GM23248 (cell line): ENCODE measurements at regions not wholly inside any gene's neighbourhood (a gene's known extent, or its start where the extent isn't known, plus 50 kb on each side); places are given as distances from the start of the nearest gene placed in this dataset.

Experiments used
- DNase-seq: peaks from one replicate; pipeline ENCODE4 v3.0.0-alpha.2; 2015
- H2AFZ ChIP-seq: fragments of 200-600 bp; sonication (generic); 2 replicates; pipeline ENCODE4 v1.6.1; 2016; ENCODE audit warnings: antibody characterized with exemption
- H3F3A ChIP-seq: fragments of 200-600 bp; sonication (generic); 2 replicates; pipeline ENCODE4 v1.6.1; 2016; ENCODE audit warnings: mild to moderate bottlenecking, antibody characterized with exemption, mixed run types; ENCODE audit not compliant: insufficient read depth
- H3K27ac ChIP-seq: fragments of 200-600 bp; sonication (generic); 2 replicates; pipeline ENCODE4 v1.5.1; 2016; ENCODE audit warnings: mild to moderate bottlenecking
- H3K27me3 ChIP-seq: fragments of 200-600 bp; sonication (generic); replicated peaks from 2 replicates; pipeline ENCODE4 v1.6.1; 2016; ENCODE audit warnings: mild to moderate bottlenecking; ENCODE audit not compliant: insufficient read depth
- H3K36me3 ChIP-seq: fragments of 200-600 bp; sonication (generic); 2 replicates; pipeline ENCODE4 v1.6.1; 2016; ENCODE audit warnings: low read depth, mild to moderate bottlenecking
- H3K4me1 ChIP-seq: fragments of 200-600 bp; sonication (generic); 2 replicates; pipeline ENCODE4 v1.6.1; 2016; ENCODE audit warnings: mild to moderate bottlenecking; ENCODE audit not compliant: insufficient read depth
- H3K4me2 ChIP-seq: fragments of 200-600 bp; sonication (generic); one replicate; pipeline ENCODE4 v1.6.1; 2016; ENCODE audit warnings: mild to moderate bottlenecking; ENCODE audit not compliant: unreplicated experiment
- H3K4me3 ChIP-seq: fragments of 200-600 bp; sonication (generic); 2 replicates; pipeline ENCODE4 v1.5.1; 2016; ENCODE audit warnings: mild to moderate bottlenecking
- H3K79me2 ChIP-seq: fragments of 200-600 bp; sonication (generic); 2 replicates; pipeline ENCODE4 v1.6.1; 2016; ENCODE audit warnings: mild to moderate bottlenecking; ENCODE audit not compliant: insufficient read depth
- H3K9ac ChIP-seq: fragments of 200-600 bp; sonication (generic); 2 replicates; pipeline ENCODE4 v1.6.1; 2016; ENCODE audit warnings: mild to moderate bottlenecking
- H3K9me2 ChIP-seq: fragments of 200-600 bp; sonication (generic); 2 replicates; pipeline ENCODE4 v1.6.1; 2016; ENCODE audit warnings: mixed run types, mild to moderate bottlenecking, moderate library complexity; ENCODE audit not compliant: insufficient read depth
- H3K9me3 ChIP-seq: fragments of 200-600 bp; sonication (generic); one replicate; pipeline ENCODE4 v1.6.1; 2017; ENCODE audit warnings: low read depth
- H4K20me1 ChIP-seq: fragments of 200-600 bp; sonication (generic); 2 replicates; pipeline ENCODE4 v1.6.0; 2016; ENCODE audit not compliant: insufficient read depth
- EZH2 ChIP-seq: fragments of 200-600 bp; sonication (generic); IDR thresholded peaks from 2 replicates; pipeline ENCODE4 v1.6.1; 2018; ENCODE audit warnings: antibody characterized with exemption, mild to moderate bottlenecking; ENCODE audit not compliant: insufficient read depth, poor library complexity, severe bottlenecking
- EZH2phosphoT487 ChIP-seq: fragments of 200-600 bp; sonication (generic); IDR thresholded peaks from 2 replicates; pipeline ENCODE4 v1.6.1; 2018; ENCODE audit warnings: antibody characterized with exemption, moderate library complexity, mild to moderate bottlenecking, low read depth; ENCODE audit not compliant: insufficient read depth
- WGBS, 2 experiments: methylation state at CpG; one replicate each; pipeline ENCODE4 v1.1.6; 2015 to 2017; ENCODE audit warnings: low lambda C conversion rate in 2 of 2, low coverage in 1 of 2; ENCODE audit errors: missing lambda C conversion rate in 2 of 2; 5-methylcytosine and 5-hydroxymethylcytosine counted together
- in situ Hi-C: fragments of 300-500 bp; cut with MboI; formaldehyde crosslinking; loops from 2 replicates; pipeline ENCODE4 v1.15.0; 2020

DNA sequence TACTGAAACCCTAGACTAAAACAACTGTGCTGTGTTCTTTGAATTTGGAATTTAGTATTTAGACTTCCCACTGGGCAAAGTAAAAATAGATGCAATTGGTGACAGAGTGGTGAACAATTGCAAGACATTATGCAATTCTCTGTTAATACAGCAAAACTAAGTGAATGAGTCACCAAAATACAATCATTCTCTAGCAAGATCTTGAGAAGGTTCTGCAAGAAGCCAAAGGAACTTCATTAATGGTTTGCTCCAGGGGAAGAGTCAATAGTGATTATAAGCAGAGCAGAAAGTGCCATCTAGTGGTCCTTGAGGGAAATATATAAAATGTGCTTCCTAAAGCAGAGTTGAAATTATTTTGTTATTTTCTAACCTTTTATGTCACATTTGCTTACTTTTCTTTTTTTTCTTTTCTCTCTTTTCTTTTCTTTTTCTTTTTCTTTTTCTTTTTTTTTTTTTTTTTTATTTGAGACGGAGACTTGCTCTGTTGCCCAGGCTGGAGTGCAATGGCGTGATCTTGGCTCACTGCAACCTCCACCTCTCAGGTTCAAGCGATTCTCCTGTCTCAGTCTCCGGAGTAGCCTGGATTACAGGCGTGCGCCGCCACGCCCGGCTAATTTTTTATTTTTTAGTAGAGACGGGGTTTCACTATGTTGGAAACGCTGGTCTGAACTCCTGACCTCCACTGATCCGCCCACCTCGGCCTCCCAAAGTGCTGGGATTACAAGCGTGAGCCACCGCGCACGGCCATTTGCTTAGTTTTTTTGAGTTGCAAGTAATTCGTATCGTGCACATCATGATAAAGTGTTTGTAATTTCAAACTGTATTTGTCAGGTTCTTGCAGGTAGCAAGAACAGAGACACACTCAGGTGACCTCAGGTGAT, 99.2 kb downstream of the CTH start:
- H3K27ac ChIP-seq: peak overlapping the region; percentile 63
- no peaks in the 10 kb centered on the region for H3K9me2 ChIP-seq
- H4K20me1 ChIP-seq: no peaks in the 10 kb centered on the region
- WGBS, 2 experiments: 47 to 52% methylated on average over 19 of the region's 19 CpGs
- H3K4me2 ChIP-seq: peak overlapping the region; percentile 65
- peaks cover 15% of the 10 kb centered on the region for H3K4me1 ChIP-seq
- no peaks in the 10 kb centered on the region for H3K79me2 ChIP-seq
- H3K9me3 ChIP-seq: no peaks in the 10 kb centered on the region
- TF ChIP-seq EZH2phosphoT487 (no peak), EZH2 (no peak)
- H3K36me3 ChIP-seq: no peaks in the 10 kb centered on the region
- peak overlapping the region; percentile 45 for H3K9ac ChIP-seq
- H2AFZ ChIP-seq: no peak overlapping the region
- peaks cover 3% of the 10 kb centered on the region for H3F3A ChIP-seq
- in situ Hi-C loops: loop anchor here (10.0 kb wide), 1 partner anchor 75 kb away; no protein-coding TSS in a partner anchor
- H3K4me3 ChIP-seq: 0 out of 2 replicates have a peak overlapping the region, but pooled peaks have one; percentile 22
- no peaks in the 10 kb centered on the region for H3K27me3 ChIP-seq
- DNase-seq: peak; percentile 98

- in situ Hi-C loops: loop anchor here (10.0 kb wide), 1 partner anchor 83 kb away; no protein-coding TSS in a partner anchor
- Histone ChIP-seq H2AFZ (no peak overlapping the region), H3K27me3 (0 out of 2 replicates have a peak, but pooled peaks cover 2% of the 10 kb centered on the region), H3K79me2 (no peaks in the 10 kb centered on the region), H3K9me2 (no peaks in the 10 kb centered on the region), H3K4me2 (no peak overlapping the region), H3K9me3 (no peaks in the 10 kb centered on the region), H4K20me1 (no peaks in the 10 kb centered on the region), H3K36me3 (no peaks in the 10 kb centered on the region), H3K9ac (no peak overlapping the region), H3F3A (no peaks in the 10 kb centered on the region), H3K4me3 (no peak overlapping the region), H3K27ac (no peak overlapping the region), H3K4me1 (no peaks in the 10 kb centered on the region)
- 87 to 96% methylated on average over 2 of the region's 2 CpGs for WGBS, 2 experiments
- DNase-seq: no peak
- no peak for TF ChIP-seq EZH2phosphoT487
- no peak for TF ChIP-seq EZH2
Observed at GRCh38 chr1:70517444-70517843, 106.4 kb downstream of the CTH start.

GRCh38 chr1:70518106-70518505, 107.0 kb downstream of the CTH start:
- in situ Hi-C loops: loop anchor here (10.0 kb wide), 1 partner anchor 83 kb away; no protein-coding TSS in a partner anchor
- WGBS, 2 experiments: 97 to 100% methylated on average over 1 of the region's 1 CpG

GRCh38 chr1:70528590-70529333, 117.7 kb downstream of the CTH start:
- H3K9ac ChIP-seq: no peak overlapping the region
- no peaks in the 10 kb centered on the region for H4K20me1 ChIP-seq
- H3K79me2 ChIP-seq: no peaks in the 10 kb centered on the region
- WGBS, 2 experiments: 19 to 26% methylated on average over 11 to 12 of the region's 12 CpGs
- H3K9me3 ChIP-seq: no peaks in the 10 kb centered on the region
- no peaks in the 10 kb centered on the region for H3K36me3 ChIP-seq
- no peaks in the 10 kb centered on the region for H3K27me3 ChIP-seq
- H3F3A ChIP-seq: no peaks in the 10 kb centered on the region
- H2AFZ ChIP-seq: 0 out of 2 replicates have a peak overlapping the region, but pooled peaks have one; percentile 37
- peak; percentile 59 for DNase-seq
- H3K27ac ChIP-seq: no peak overlapping the region
- H3K4me1 ChIP-seq: no peaks in the 10 kb centered on the region
- H3K4me2 ChIP-seq: no peak overlapping the region
- no peak overlapping the region for H3K4me3 ChIP-seq
- H3K9me2 ChIP-seq: no peaks in the 10 kb centered on the region
- in situ Hi-C loops: loop anchor here (5.0 kb wide), 1 partner anchor 524 kb away; no protein-coding TSS in a partner anchor
- TF ChIP-seq EZH2phosphoT487: no peak
- no peak for TF ChIP-seq EZH2

More at GRCh38 chr1:70518106-70518505, 107.0 kb downstream of the CTH start:
- Histone ChIP-seq H3K79me2 (no peaks in the 10 kb centered on the region), H3K4me2 (no peak overlapping the region), H3K4me3 (no peak overlapping the region), H3K36me3 (no peaks in the 10 kb centered on the region), H3K9me3 (no peaks in the 10 kb centered on the region), H4K20me1 (no peaks in the 10 kb centered on the region), H3K9ac (no peak overlapping the region), H3K27me3 (0 out of 2 replicates have a peak, but pooled peaks cover 2% of the 10 kb centered on the region), H3K27ac (no peak overlapping the region), H3K4me1 (no peaks in the 10 kb centered on the region), H3K9me2 (no peaks in the 10 kb centered on the region), H3F3A (no peaks in the 10 kb centered on the region), H2AFZ (no peak overlapping the region)
- DNase-seq: no peak
- no peak for TF ChIP-seq EZH2phosphoT487
- no peak for TF ChIP-seq EZH2
